WTC11 (cell line): ENCODE measurements at regions not wholly inside any gene's neighbourhood (a gene's known extent, or its start where the extent isn't known, plus 50 kb on each side); places are given as distances from the start of the nearest gene placed in this dataset.

Source experiments
- ATAC-seq: fragments of 200-7000 bp; cut with Tn5 transposase; 2 replicates; pipeline ENCODE4 v1.10.0; 2021; ENCODE audit warnings: mild to moderate bottlenecking, moderate library complexity
- CTCF ChIA-PET: fragments of 300-600 bp; sonication (Branson Sonifier 250); formaldehyde crosslinking; loops from one replicate; lab custom pipeline; 2021; ENCODE audit warnings: antibody characterized with exemption; lab: Charles Lee
- POLR2A ChIA-PET: fragments of 350-600 bp; sonication (Branson Sonifier 250); formaldehyde crosslinking; loops from one replicate; lab custom pipeline; 2021; ENCODE audit warnings: antibody characterized with exemption; lab: Charles Lee
- DNase-seq: peaks from one replicate; pipeline ENCODE4 v3.0.0; 2021; ENCODE audit warnings: low spot score
- H3K27ac Mint-ChIP-seq: 2 replicates; pipeline ENCODE4 v1.8.0; 2021; ENCODE audit warnings: mixed read lengths
- H3K27me3 Mint-ChIP-seq: 2 replicates; pipeline ENCODE4 v1.8.0; 2021; ENCODE audit warnings: low read depth, mild to moderate bottlenecking, moderate library complexity, mixed read lengths
- H3K36me3 Mint-ChIP-seq: 2 replicates; pipeline ENCODE4 v1.8.0; 2021; ENCODE audit warnings: mixed read lengths
- H3K4me1 Mint-ChIP-seq: 2 replicates; pipeline ENCODE4 v1.8.0; 2022; ENCODE audit warnings: mixed read lengths
- H3K4me3 Mint-ChIP-seq: 2 replicates; pipeline ENCODE4 v1.8.0; 2021; ENCODE audit warnings: mild to moderate bottlenecking, moderate library complexity, mixed read lengths
- H3K9me3 Mint-ChIP-seq: 2 replicates; pipeline ENCODE4 v1.8.0; 2021; ENCODE audit warnings: mixed read lengths
- ATF1 ChIP-seq: sonication (generic); formaldehyde crosslinking; IDR thresholded peaks from 2 replicates; pipeline ENCODE4 v1.8.1; 2023; ENCODE audit warnings: mild to moderate bottlenecking, moderate library complexity, missing genetic modification reagents
- ELF4 ChIP-seq: sonication (generic); formaldehyde crosslinking; IDR thresholded peaks from 2 replicates; pipeline ENCODE4 v1.8.1; 2022; ENCODE audit warnings: low read depth, mild to moderate bottlenecking, moderate library complexity, missing genetic modification reagents
- EMX1 ChIP-seq: fragments of 250-450 bp; sonication (Bioruptor Pico); IDR thresholded peaks from 2 replicates; pipeline ENCODE4 v1.8.0; 2021; ENCODE audit warnings: mild to moderate bottlenecking
- FOXK1 ChIP-seq: sonication (generic); formaldehyde crosslinking; IDR thresholded peaks from 2 replicates; pipeline ENCODE4 v1.8.0; 2022; ENCODE audit warnings: mild to moderate bottlenecking, moderate library complexity, missing genetic modification reagents
- HMGA2 ChIP-seq: fragments of 250-450 bp; sonication (Bioruptor Pico); IDR thresholded peaks from 2 replicates; pipeline ENCODE4 v1.4.0; 2021; ENCODE audit warnings: mild to moderate bottlenecking, moderate library complexity
- NR2C2 ChIP-seq: sonication (generic); formaldehyde crosslinking; IDR thresholded peaks from 2 replicates; pipeline ENCODE4 v1.8.0; 2022; ENCODE audit warnings: mild to moderate bottlenecking, missing genetic modification reagents
- RORB ChIP-seq: fragments of 250-450 bp; sonication (Bioruptor Pico); IDR thresholded peaks from 2 replicates; pipeline ENCODE4 v1.9.0; 2021; ENCODE audit warnings: mild to moderate bottlenecking
- ZNF138 ChIP-seq: sonication (generic); formaldehyde crosslinking; conservative IDR thresholded peaks from 2 replicates; pipeline ENCODE4 v1.8.1; 2022; ENCODE audit warnings: mild to moderate bottlenecking, moderate library complexity, missing genetic modification reagents
- ZNF263 ChIP-seq: sonication (generic); formaldehyde crosslinking; IDR thresholded peaks from 2 replicates; pipeline ENCODE4 v1.8.1; 2022; ENCODE audit warnings: low read depth, mild to moderate bottlenecking, moderate library complexity, missing genetic modification reagents
- ZNF396 ChIP-seq: fragments of 250-450 bp; sonication (Bioruptor Pico); IDR thresholded peaks from 2 replicates; pipeline ENCODE4 v1.8.0; 2021; ENCODE audit warnings: mild to moderate bottlenecking, moderate library complexity, borderline replicate concordance
- ZNF423 ChIP-seq: fragments of 250-450 bp; sonication (Bioruptor Pico); IDR thresholded peaks from 2 replicates; pipeline ENCODE4 v2.1.2; 2022; ENCODE audit warnings: mild to moderate bottlenecking, moderate library complexity
- TF ChIP-seq, protein P1 (sequence below): sonication (generic); formaldehyde crosslinking; IDR thresholded peaks from 2 replicates; pipeline ENCODE4 v1.8.0; 2023; ENCODE audit warnings: missing genetic modification reagents
- TF ChIP-seq, protein P2 (sequence below): sonication (generic); formaldehyde crosslinking; IDR thresholded peaks from 2 replicates; pipeline ENCODE4 v1.8.0; 2022; ENCODE audit warnings: mild to moderate bottlenecking, missing genetic modification reagents
- TF ChIP-seq, protein P3 (sequence below): fragments of 250-450 bp; sonication (Bioruptor Pico); IDR thresholded peaks from 2 replicates; pipeline ENCODE4 v1.9.0; 2021; ENCODE audit warnings: moderate library complexity, mild to moderate bottlenecking, inconsistent platforms, borderline replicate concordance
- TF ChIP-seq, protein P4 (sequence below): sonication (generic); formaldehyde crosslinking; IDR thresholded peaks from 2 replicates; pipeline ENCODE4 v1.8.1; 2022; ENCODE audit warnings: missing genetic modification reagents, borderline replicate concordance
- TF ChIP-seq, protein P5 (sequence below): sonication (generic); formaldehyde crosslinking; IDR thresholded peaks from 2 replicates; pipeline ENCODE4 v1.8.0; 2023; ENCODE audit warnings: missing genetic modification reagents, mild to moderate bottlenecking, borderline replicate concordance
- TF ChIP-seq, protein P6 (sequence below): sonication (generic); formaldehyde crosslinking; IDR thresholded peaks from 2 replicates; pipeline ENCODE4 v1.8.1; 2023; ENCODE audit warnings: mild to moderate bottlenecking, missing genetic modification reagents
- TF ChIP-seq, protein P7 (sequence below): fragments of 250-450 bp; sonication (Bioruptor Pico); IDR thresholded peaks from 2 replicates; pipeline ENCODE4 v1.9.0; 2021; ENCODE audit warnings: mild to moderate bottlenecking
- TF ChIP-seq, protein P8 (sequence below): fragments of 250-450 bp; sonication (Bioruptor Pico); IDR thresholded peaks from 2 replicates; pipeline ENCODE4 v1.8.0; 2021; ENCODE audit warnings: mild to moderate bottlenecking
- TF ChIP-seq, protein P9 (sequence below): sonication (generic); formaldehyde crosslinking; IDR thresholded peaks from 2 replicates; pipeline ENCODE4 v1.8.1; 2023; ENCODE audit warnings: mild to moderate bottlenecking, missing genetic modification reagents, moderate library complexity
- TF ChIP-seq, protein P10 (sequence below): sonication (generic); formaldehyde crosslinking; IDR thresholded peaks from 2 replicates; pipeline ENCODE4 v1.8.1; 2022; ENCODE audit warnings: mild to moderate bottlenecking, moderate library complexity, missing genetic modification reagents

DNA sequence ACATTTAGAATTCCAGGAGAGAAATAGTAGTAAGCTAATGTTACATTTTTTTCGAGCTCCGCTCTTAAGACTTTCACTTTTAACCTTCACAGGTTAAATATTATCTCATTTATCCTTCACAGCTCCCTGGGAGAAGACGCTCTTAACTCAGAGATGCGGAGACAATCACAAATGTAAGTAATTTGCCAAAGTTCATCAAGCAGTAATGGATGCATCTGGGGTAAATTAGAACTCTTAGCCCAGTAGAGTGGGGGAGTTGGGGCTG is 168.5 kb downstream of the SPP2 start:
- CTCF ChIA-PET: interaction anchor here (1.2 to 1.3 kb wide), 2 partner anchors 84 to 279 kb away, joined by 3 read pairs; no protein-coding TSS in a partner anchor
- no peak overlapping the region for H3K4me3 Mint-ChIP-seq

DNA sequence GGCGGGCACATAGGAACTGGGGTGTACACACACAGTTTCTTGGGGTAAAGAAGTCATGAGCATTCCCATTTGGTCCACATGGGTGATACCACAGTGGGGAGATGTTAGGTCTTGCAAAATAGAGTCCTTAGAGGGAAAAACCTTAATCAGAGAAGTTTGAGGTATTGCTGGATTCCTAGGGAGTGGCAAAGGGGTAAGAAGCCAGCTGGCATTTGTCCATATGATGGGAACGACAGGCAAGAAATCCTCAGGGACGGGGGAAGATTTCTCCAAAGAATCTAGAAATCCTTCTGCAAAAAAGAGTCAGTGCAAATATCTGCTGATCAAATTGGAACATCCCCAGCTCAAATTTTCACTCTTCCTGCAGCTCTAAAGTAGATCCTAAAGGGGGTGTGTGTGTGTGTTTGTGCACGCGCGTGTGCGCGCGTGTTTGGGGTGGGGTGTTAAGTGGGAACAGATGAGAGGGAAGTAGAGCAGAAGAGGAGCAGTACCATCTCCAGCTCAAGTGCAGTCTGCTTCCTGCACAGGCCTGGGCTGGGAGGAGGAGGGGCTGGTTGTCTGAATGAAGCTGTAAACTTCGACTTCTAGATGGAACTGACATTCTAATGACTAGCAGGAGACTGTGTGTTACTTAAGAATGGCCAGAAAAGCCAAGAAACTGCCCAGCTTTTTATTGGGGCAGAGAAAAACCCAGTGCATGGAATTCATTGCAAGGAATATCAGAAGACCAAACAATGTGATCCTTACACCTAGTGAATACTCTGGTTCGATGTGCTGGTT is 168.0 kb downstream of the SPP2 start:
- H3K4me1 Mint-ChIP-seq: no peaks in the 10 kb centered on the region
- no peaks in the 10 kb centered on the region for H3K9me3 Mint-ChIP-seq
- H3K27me3 Mint-ChIP-seq: no peaks in the 10 kb centered on the region
- ChIA-PET POLR2A (interaction anchor here (0.6 kb wide), 1 partner anchor 36 kb away, joined by 3 read pairs; no protein-coding TSS in a partner anchor), CTCF (interaction anchor here (1.2 to 1.8 kb wide), 3 partner anchors 70 to 279 kb away, joined by 3 to 4 read pairs (median 3); no protein-coding TSS in a partner anchor)
- H3K4me3 Mint-ChIP-seq: no peak overlapping the region
- ATAC-seq (no peak), DNase-seq (no peak)
- no peak overlapping the region for H3K27ac Mint-ChIP-seq
- H3K36me3 Mint-ChIP-seq: no peaks in the 10 kb centered on the region
- no peak for TF ChIP-seq ATF1 (CRISPR knock-in tag)
- TF ChIP-seq, protein P1, sequence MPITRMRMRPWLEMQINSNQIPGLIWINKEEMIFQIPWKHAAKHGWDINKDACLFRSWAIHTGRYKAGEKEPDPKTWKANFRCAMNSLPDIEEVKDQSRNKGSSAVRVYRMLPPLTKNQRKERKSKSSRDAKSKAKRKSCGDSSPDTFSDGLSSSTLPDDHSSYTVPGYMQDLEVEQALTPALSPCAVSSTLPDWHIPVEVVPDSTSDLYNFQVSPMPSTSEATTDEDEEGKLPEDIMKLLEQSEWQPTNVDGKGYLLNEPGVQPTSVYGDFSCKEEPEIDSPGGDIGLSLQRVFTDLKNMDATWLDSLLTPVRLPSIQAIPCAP (CRISPR knock-in tag): no peak
- TF ChIP-seq, protein P2, sequence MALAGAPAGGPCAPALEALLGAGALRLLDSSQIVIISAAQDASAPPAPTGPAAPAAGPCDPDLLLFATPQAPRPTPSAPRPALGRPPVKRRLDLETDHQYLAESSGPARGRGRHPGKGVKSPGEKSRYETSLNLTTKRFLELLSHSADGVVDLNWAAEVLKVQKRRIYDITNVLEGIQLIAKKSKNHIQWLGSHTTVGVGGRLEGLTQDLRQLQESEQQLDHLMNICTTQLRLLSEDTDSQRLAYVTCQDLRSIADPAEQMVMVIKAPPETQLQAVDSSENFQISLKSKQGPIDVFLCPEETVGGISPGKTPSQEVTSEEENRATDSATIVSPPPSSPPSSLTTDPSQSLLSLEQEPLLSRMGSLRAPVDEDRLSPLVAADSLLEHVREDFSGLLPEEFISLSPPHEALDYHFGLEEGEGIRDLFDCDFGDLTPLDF: no peak
- TF ChIP-seq ZNF423 (CRISPR knock-in tag): no peak
- TF ChIP-seq, protein P3, sequence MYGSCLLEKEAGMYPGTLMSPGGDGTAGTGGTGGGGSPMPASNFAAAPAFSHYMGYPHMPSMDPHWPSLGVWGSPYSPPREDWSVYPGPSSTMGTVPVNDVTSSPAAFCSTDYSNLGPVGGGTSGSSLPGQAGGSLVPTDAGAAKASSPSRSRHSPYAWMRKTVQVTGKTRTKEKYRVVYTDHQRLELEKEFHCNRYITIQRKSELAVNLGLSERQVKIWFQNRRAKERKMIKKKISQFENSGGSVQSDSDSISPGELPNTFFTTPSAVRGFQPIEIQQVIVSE (CRISPR knock-in tag): no peak
- TF ChIP-seq, protein P4, sequence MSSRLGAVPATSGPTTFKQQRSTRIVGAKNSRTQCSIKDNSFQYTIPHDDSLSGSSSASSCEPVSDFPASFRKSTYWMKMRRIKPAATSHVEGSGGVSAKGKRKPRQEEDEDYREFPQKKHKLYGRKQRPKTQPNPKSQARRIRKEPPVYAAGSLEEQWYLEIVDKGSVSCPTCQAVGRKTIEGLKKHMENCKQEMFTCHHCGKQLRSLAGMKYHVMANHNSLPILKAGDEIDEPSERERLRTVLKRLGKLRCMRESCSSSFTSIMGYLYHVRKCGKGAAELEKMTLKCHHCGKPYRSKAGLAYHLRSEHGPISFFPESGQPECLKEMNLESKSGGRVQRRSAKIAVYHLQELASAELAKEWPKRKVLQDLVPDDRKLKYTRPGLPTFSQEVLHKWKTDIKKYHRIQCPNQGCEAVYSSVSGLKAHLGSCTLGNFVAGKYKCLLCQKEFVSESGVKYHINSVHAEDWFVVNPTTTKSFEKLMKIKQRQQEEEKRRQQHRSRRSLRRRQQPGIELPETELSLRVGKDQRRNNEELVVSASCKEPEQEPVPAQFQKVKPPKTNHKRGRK (CRISPR knock-in tag): no peak
- TF ChIP-seq, protein P5, sequence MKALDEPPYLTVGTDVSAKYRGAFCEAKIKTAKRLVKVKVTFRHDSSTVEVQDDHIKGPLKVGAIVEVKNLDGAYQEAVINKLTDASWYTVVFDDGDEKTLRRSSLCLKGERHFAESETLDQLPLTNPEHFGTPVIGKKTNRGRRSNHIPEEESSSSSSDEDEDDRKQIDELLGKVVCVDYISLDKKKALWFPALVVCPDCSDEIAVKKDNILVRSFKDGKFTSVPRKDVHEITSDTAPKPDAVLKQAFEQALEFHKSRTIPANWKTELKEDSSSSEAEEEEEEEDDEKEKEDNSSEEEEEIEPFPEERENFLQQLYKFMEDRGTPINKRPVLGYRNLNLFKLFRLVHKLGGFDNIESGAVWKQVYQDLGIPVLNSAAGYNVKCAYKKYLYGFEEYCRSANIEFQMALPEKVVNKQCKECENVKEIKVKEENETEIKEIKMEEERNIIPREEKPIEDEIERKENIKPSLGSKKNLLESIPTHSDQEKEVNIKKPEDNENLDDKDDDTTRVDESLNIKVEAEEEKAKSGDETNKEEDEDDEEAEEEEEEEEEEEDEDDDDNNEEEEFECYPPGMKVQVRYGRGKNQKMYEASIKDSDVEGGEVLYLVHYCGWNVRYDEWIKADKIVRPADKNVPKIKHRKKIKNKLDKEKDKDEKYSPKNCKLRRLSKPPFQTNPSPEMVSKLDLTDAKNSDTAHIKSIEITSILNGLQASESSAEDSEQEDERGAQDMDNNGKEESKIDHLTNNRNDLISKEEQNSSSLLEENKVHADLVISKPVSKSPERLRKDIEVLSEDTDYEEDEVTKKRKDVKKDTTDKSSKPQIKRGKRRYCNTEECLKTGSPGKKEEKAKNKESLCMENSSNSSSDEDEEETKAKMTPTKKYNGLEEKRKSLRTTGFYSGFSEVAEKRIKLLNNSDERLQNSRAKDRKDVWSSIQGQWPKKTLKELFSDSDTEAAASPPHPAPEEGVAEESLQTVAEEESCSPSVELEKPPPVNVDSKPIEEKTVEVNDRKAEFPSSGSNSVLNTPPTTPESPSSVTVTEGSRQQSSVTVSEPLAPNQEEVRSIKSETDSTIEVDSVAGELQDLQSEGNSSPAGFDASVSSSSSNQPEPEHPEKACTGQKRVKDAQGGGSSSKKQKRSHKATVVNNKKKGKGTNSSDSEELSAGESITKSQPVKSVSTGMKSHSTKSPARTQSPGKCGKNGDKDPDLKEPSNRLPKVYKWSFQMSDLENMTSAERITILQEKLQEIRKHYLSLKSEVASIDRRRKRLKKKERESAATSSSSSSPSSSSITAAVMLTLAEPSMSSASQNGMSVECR (CRISPR knock-in tag): no peak
- TF ChIP-seq, protein P6, sequence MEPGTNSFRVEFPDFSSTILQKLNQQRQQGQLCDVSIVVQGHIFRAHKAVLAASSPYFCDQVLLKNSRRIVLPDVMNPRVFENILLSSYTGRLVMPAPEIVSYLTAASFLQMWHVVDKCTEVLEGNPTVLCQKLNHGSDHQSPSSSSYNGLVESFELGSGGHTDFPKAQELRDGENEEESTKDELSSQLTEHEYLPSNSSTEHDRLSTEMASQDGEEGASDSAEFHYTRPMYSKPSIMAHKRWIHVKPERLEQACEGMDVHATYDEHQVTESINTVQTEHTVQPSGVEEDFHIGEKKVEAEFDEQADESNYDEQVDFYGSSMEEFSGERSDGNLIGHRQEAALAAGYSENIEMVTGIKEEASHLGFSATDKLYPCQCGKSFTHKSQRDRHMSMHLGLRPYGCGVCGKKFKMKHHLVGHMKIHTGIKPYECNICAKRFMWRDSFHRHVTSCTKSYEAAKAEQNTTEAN: no peak
- TF ChIP-seq ELF4: no peak

More for the DNA sequence above, 168.5 kb downstream of the SPP2 start:
- H3K36me3 Mint-ChIP-seq: no peaks in the 10 kb centered on the region
- DNase-seq: no peak
- no peak for ATAC-seq
- no peak overlapping the region for H3K27ac Mint-ChIP-seq
- POLR2A ChIA-PET: no interaction called here
- no peaks in the 10 kb centered on the region for H3K4me1 Mint-ChIP-seq
- no peaks in the 10 kb centered on the region for H3K27me3 Mint-ChIP-seq
- no peak for TF ChIP-seq ZNF423 (CRISPR knock-in tag)
- no peak for TF ChIP-seq EMX1 (CRISPR knock-in tag)
- TF ChIP-seq ZNF396: no peak
- no peak for TF ChIP-seq RORB (CRISPR knock-in tag)
- TF ChIP-seq NR2C2 (CRISPR knock-in tag): no peak
- TF ChIP-seq, protein P7, sequence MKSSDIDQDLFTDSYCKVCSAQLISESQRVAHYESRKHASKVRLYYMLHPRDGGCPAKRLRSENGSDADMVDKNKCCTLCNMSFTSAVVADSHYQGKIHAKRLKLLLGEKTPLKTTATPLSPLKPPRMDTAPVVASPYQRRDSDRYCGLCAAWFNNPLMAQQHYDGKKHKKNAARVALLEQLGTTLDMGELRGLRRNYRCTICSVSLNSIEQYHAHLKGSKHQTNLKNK (CRISPR knock-in tag): no peak
- TF ChIP-seq, protein P8, sequence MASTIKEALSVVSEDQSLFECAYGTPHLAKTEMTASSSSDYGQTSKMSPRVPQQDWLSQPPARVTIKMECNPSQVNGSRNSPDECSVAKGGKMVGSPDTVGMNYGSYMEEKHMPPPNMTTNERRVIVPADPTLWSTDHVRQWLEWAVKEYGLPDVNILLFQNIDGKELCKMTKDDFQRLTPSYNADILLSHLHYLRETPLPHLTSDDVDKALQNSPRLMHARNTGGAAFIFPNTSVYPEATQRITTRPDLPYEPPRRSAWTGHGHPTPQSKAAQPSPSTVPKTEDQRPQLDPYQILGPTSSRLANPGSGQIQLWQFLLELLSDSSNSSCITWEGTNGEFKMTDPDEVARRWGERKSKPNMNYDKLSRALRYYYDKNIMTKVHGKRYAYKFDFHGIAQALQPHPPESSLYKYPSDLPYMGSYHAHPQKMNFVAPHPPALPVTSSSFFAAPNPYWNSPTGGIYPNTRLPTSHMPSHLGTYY (CRISPR knock-in tag): no peak
- TF ChIP-seq FOXK1: no peak
- TF ChIP-seq, protein P9, sequence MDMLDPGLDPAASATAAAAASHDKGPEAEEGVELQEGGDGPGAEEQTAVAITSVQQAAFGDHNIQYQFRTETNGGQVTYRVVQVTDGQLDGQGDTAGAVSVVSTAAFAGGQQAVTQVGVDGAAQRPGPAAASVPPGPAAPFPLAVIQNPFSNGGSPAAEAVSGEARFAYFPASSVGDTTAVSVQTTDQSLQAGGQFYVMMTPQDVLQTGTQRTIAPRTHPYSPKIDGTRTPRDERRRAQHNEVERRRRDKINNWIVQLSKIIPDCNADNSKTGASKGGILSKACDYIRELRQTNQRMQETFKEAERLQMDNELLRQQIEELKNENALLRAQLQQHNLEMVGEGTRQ: no peak
- TF ChIP-seq, protein P10, sequence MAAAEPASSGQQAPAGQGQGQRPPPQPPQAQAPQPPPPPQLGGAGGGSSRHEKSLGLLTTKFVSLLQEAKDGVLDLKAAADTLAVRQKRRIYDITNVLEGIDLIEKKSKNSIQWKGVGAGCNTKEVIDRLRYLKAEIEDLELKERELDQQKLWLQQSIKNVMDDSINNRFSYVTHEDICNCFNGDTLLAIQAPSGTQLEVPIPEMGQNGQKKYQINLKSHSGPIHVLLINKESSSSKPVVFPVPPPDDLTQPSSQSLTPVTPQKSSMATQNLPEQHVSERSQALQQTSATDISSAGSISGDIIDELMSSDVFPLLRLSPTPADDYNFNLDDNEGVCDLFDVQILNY (CRISPR knock-in tag): no peak
- TF ChIP-seq ZNF138 (CRISPR knock-in tag): no peak
- no peak for TF ChIP-seq ZNF263 (CRISPR knock-in tag)
- no peak for TF ChIP-seq HMGA2 (CRISPR knock-in tag)
- H3K9me3 Mint-ChIP-seq: no peaks in the 10 kb centered on the region
